Effector CD8-positive, alpha-beta T cell (primary cell): ENCODE measurements at regions not wholly inside any gene's neighbourhood (a gene's known extent, or its start where the extent isn't known, plus 50 kb on each side); places are given as distances from the start of the nearest gene placed in this dataset.

Experiments
- DNase-seq: peaks from one replicate; lab custom pipeline; 2025; lab: John Stamatoyannopoulos, UW

DNA sequence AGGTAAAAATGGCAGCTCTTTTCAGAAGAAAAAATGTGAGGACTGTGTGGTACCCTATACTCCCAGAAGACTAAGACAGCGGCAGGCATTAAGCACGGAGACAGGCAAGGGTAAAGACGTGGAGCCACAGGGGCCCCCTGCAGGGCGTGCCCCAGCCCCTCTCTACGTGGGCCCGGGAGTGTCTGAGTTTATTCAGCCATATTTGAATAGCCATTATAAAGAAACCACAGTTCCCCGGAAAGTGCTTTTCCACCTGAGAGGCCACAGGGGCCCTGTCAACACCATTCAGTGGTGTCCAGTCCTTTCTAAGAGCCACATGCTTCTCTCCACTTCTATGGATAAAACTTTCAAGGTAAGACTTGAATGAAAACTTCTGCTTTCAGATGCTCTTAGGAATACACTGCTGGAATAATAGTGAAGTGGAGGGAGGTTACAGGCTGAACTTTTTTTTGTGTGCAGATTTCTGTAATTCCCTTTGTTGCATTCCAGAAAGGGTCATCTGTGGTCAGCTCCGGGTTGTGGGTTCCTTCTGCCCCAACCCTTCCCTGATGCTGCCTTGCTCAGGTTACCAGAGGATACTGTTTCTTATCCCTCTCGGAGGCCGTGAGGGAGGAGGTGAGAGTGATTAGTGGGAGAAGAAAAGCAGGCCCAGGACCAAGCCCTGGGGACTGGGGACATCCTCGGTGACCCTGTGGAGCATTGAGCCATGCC, 58.4 kb downstream of the SLC25A47 start:
- no peak for DNase-seq

DNA sequence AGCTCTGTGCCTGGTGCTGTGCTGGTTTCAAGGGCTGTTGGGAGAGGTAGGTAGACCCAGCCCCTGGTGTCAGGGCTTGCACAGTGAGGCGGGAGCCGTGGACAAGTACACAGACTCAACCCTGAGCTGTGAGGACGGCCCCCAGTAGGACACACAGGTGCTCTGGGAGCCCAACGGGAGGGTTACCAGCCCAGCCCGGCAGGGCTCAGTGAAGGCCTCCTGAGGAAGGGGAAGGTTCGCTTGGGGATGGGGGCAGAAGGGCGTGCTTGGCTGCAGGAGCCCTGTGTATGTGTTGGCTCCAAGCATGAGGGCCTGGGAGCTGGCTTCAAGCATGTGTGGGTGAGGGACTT, 58.9 kb downstream of the SLC25A47 start:
- no peak for DNase-seq

- peak; percentile 50 for DNase-seq
Measured at GRCh38 chr14:100383727-100384158, 60.6 kb downstream of the SLC25A47 start.

GRCh38 chr14:100384277-100384676, 61.1 kb downstream of the SLC25A47 start:
- no peak for DNase-seq

DNA sequence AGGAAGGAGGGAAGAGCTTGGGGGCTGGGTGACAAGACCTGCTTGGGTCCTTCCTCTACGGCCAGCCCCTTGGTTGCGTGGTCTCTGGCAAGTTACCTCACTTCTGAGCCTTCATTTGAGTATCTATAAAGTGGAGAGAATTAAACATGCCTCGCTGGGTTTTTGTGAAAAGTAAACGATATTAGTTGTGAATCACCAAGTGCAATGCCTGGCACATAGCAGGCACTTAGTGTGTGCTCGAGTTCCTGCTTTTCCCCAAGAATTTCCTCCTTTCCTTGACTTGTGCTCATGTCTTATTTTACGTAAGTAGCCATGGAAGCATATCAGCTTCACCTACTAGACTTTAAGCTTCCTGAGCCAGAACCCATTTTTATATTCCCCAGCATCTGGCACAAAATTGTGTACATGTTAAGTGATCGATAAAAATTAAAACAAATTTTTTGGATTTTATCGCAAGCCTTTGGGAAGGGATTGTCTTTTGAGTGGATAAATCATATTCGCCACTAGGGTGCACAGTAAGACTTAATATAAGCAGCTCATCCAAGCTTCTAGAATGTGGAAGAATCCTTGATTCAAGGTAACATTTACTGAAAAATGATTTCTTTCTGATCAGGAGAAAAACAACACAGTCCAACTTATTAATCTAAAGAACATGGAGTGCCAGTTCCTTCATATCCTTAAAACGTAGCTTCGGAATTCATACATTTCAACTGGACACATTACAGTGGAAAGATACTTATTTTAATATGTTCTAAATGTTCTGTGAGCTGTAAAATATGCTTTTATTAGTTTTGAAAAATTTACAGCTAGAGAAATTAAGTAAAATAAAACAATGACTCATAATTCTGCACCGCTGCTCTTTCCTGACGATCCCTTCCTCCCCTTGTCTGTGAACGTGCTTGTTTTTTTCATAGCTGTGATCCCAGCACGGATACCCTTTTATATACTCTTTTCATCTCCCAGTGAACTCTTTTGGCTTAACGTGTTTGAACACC, 62.0 kb downstream of the SLC25A47 start:
- no peak for DNase-seq

- DNase-seq, result no peak
Measured at GRCh38 chr14:100386121-100386520, 63.0 kb downstream of the SLC25A47 start.

DNA sequence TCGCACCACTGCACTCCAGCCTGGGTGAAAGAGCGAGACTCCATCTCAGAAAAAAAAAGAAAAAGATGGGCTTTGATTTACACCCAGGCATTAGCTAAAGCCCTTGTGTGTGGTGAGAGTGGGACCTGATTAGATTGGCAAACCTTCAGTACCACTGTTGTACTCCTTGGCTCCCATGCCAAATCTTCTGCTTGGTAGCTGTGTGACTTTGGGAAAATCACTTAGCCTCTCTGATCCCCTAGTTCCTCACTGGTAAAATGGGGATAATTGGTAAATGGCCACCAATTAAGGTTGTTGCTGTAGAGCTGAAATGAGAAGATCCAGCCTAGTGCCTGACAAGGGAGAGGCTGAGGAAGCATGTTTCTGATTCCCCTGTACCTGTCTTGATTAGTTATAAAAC, 63.7 kb downstream of the SLC25A47 start:
- DNase-seq, result no peak

GRCh38 chr14:100387450-100387849, 64.3 kb downstream of the SLC25A47 start:
- no peak for DNase-seq

- no peak for DNase-seq
Measured at GRCh38 chr14:100388103-100389054, 65.2 kb downstream of the SLC25A47 start.

GRCh38 chr14:100389497-100390104, 66.5 kb downstream of the SLC25A47 start:
- no peak for DNase-seq

- DNase-seq, result no peak
Measured at GRCh38 chr14:100391173-100391572, 68.0 kb downstream of the SLC25A47 start.

DNA sequence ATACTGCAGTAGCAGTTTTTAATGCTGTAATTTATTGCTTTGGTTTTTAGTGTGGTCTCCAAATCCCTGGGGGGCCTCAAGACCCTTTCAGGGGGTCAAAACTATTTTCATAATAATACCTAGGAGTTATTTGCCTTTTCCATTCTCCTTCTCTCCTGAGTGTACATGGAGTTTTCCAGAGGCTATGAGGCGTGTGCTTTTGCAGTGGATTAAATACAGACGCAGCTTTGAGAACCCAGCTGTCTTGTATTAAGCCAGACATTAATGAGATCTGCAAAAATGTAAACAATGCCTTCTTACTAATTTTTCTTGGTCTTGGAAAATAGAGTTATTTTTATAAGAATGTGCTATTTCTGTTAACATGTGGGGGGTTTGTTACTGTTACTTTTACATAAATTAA, 68.6 kb downstream of the SLC25A47 start:
- no peak for DNase-seq

GRCh38 chr14:100392356-100392755, 69.2 kb downstream of the SLC25A47 start:
- no peak for DNase-seq

- no peak for DNase-seq
Measured at GRCh38 chr14:100393362-100393761, 70.2 kb downstream of the SLC25A47 start.

DNA sequence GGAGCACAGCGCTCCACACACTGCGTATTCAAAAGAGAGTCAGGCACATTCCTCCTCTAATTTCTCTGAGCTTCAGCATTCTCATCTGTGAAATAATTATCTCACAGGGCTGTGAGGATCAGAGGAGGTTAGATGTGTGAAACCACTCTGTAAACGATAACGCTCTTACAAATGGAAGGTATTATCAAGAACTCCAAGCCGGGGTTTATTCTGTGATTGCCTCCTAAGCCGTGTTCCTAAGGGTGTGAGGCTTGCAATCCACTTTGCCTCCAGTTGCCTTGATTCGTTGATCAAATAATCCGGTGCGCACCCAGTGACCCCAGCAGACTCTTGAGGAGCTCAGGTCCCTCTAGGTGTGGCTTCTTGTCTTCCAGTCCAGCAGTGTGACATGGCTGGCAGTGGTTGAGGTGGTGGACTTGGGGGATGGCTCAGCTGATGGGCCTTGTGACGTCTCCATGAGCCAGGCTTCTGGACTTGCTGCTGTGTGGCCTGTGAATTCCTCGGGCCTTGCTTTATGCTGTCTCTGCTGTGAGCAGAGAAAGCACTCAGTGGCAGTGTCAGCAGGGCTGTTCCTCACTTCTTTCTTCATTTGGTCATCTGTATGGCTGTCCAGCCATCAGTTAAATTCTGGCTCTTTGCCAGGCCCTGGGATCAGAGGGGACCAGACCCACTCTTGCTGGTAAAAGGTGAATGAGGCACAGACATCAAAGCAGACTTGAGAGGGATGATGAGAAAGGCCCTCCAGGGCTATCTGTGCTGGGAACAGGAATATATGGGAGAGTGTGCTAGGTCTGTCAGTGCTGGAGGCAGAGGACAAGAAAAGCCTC, 71.0 kb downstream of the SLC25A47 start:
- no peak for DNase-seq

GRCh38 chr14:100394886-100395672, 71.9 kb downstream of the SLC25A47 start:
- DNase-seq, result no peak

DNA sequence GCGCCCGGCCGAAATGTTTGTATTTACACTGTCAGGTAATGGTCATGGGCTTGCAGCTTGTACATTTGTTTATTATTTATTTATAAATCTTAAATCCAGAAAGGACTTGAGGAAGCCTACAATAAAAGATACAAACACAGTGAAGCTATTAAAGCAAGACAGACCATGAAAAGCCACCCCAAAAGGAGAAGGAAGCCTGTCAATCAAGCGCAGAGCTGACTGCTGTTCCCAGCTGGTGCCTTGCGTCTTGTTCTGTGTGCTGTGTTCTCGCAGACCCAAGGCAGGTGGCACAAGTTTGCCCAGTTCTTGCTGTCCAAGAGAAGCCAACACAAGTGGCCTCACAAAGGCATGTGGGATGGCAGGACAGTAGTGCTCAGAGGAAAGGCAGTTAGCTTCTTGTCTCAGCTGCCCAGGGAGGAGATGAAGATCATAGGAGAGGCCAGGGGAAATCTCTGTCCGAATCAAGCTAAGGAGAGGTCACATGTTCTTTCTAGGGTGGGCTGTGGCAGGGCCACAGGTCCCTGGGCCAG, 73.2 kb downstream of the SLC25A47 start:
- DNase-seq, result no peak

- no peak for DNase-seq
Measured at GRCh38 chr14:100397005-100397404, 73.9 kb downstream of the SLC25A47 start.

- no peak for DNase-seq
Measured at GRCh38 chr14:100398044-100398443, 74.9 kb downstream of the SLC25A47 start.
